ENCODE measurements at regions not wholly inside any gene's neighbourhood (a gene's known extent, or its start where the extent isn't known, plus 50 kb on each side); places are given as distances from the start of the nearest gene placed in this dataset.
"Not testable (repeated sequence)": the region's sequence is repeated elsewhere in the genome, so short reads cannot be mapped to it uniquely, and the experiment has no call there.

GRCh38 chr3:162568706-162569105 lies 1072.1 kb downstream of the OTOL1 start:
- H3K27ac ChIP-seq (ENCODE audit: low read length) = no peak overlapping the region
- H3K4me1 ChIP-seq (ENCODE audit: control insufficient read depth, low read depth, low read length) = no peaks in the 10 kb centered on the region

GRCh38 chr3:162569314-162569713 lies 1072.7 kb downstream of the OTOL1 start:
- Histone ChIP-seq H3K36me3 (ENCODE audit: control insufficient read depth, low read depth, low read length) (no peaks in the 10 kb centered on the region), H3K27ac (ENCODE audit: low read length) (no peak overlapping the region), H3K9me3 (ENCODE audit: control insufficient read depth, low read depth, low read length) (no peaks in the 10 kb centered on the region), H3K4me1 (ENCODE audit: control insufficient read depth, low read depth, low read length) (no peaks in the 10 kb centered on the region), H3K27me3 (ENCODE audit: control insufficient read depth, insufficient read depth, low read length) (no peaks in the 10 kb centered on the region), H3K4me3 (ENCODE audit: low read length) (no peak overlapping the region), H3K9ac (ENCODE audit: low read length) (no peak overlapping the region)

More at GRCh38 chr3:162568706-162569105, 1072.1 kb downstream of the OTOL1 start:
- no peaks in the 10 kb centered on the region for H3K9me3 ChIP-seq (ENCODE audit: control insufficient read depth, low read depth, low read length)
- no peak overlapping the region for H3K9ac ChIP-seq (ENCODE audit: low read length)
- H3K4me3 ChIP-seq (ENCODE audit: low read length) = no peak overlapping the region
- no peaks in the 10 kb centered on the region for H3K36me3 ChIP-seq (ENCODE audit: control insufficient read depth, low read depth, low read length)
- no peaks in the 10 kb centered on the region for H3K27me3 ChIP-seq (ENCODE audit: control insufficient read depth, insufficient read depth, low read length)

GRCh38 chr3:162584986-162585385 lies 1088.4 kb downstream of the OTOL1 start:
- Histone ChIP-seq H3K9ac (ENCODE audit: low read length) (no peak overlapping the region), H3K36me3 (ENCODE audit: control insufficient read depth, low read depth, low read length) (no peaks in the 10 kb centered on the region), H3K9me3 (ENCODE audit: control insufficient read depth, low read depth, low read length) (no peaks in the 10 kb centered on the region), H3K27me3 (ENCODE audit: control insufficient read depth, insufficient read depth, low read length) (no peaks in the 10 kb centered on the region), H3K4me3 (ENCODE audit: low read length) (no peak overlapping the region), H3K4me1 (ENCODE audit: control insufficient read depth, low read depth, low read length) (no peaks in the 10 kb centered on the region), H3K27ac (ENCODE audit: low read length) (no peak overlapping the region)

- H3K4me3 ChIP-seq (ENCODE audit: low read length) = no peak overlapping the region
- H3K9ac ChIP-seq (ENCODE audit: low read length) = no peak overlapping the region
- H3K9me3 ChIP-seq (ENCODE audit: control insufficient read depth, low read depth, low read length) = no peaks in the 10 kb centered on the region
- H3K4me1 ChIP-seq (ENCODE audit: control insufficient read depth, low read depth, low read length) = no peaks in the 10 kb centered on the region
- no peak overlapping the region for H3K27ac ChIP-seq (ENCODE audit: low read length)
- no peaks in the 10 kb centered on the region for H3K36me3 ChIP-seq (ENCODE audit: control insufficient read depth, low read depth, low read length)
- no peaks in the 10 kb centered on the region for H3K27me3 ChIP-seq (ENCODE audit: control insufficient read depth, insufficient read depth, low read length)
These were observed 1090.0 kb downstream of the OTOL1 start for GRCh38 chr3:162586591-162586990.

- Histone ChIP-seq H3K27ac (ENCODE audit: low read length) (no peak overlapping the region), H3K36me3 (ENCODE audit: control insufficient read depth, low read depth, low read length) (no peaks in the 10 kb centered on the region), H3K9ac (ENCODE audit: low read length) (no peak overlapping the region), H3K4me1 (ENCODE audit: control insufficient read depth, low read depth, low read length) (peaks cover 8% of the 10 kb centered on the region), H3K9me3 (ENCODE audit: control insufficient read depth, low read depth, low read length) (no peaks in the 10 kb centered on the region), H3K27me3 (ENCODE audit: control insufficient read depth, insufficient read depth, low read length) (no peaks in the 10 kb centered on the region), H3K4me3 (ENCODE audit: low read length) (no peak overlapping the region)
These were observed 1100.6 kb downstream of the OTOL1 start for GRCh38 chr3:162597226-162597625.

GRCh38 chr3:162598500-162598899 lies 1101.9 kb downstream of the OTOL1 start:
- not testable (repeated sequence) for H3K9me3 ChIP-seq (ENCODE audit: control insufficient read depth, low read depth, low read length); H3K4me3 ChIP-seq (ENCODE audit: low read length); H3K36me3 ChIP-seq (ENCODE audit: control insufficient read depth, low read depth, low read length); H3K27me3 ChIP-seq (ENCODE audit: control insufficient read depth, insufficient read depth, low read length); H3K27ac ChIP-seq (ENCODE audit: low read length); H3K4me1 ChIP-seq (ENCODE audit: control insufficient read depth, low read depth, low read length); H3K9ac ChIP-seq (ENCODE audit: low read length)

GRCh38 chr3:162599742-162600141 lies 1103.1 kb downstream of the OTOL1 start:
- H3K27me3 ChIP-seq (ENCODE audit: control insufficient read depth, insufficient read depth, low read length); H3K4me1 ChIP-seq (ENCODE audit: control insufficient read depth, low read depth, low read length); H3K9me3 ChIP-seq (ENCODE audit: control insufficient read depth, low read depth, low read length); H3K36me3 ChIP-seq (ENCODE audit: control insufficient read depth, low read depth, low read length); H3K27ac ChIP-seq (ENCODE audit: low read length); H3K4me3 ChIP-seq (ENCODE audit: low read length); H3K9ac ChIP-seq (ENCODE audit: low read length): not testable (repeated sequence)

- Histone ChIP-seq H3K9ac (ENCODE audit: low read length) (no peak overlapping the region), H3K4me1 (ENCODE audit: control insufficient read depth, low read depth, low read length) (peaks cover 8% of the 10 kb centered on the region), H3K9me3 (ENCODE audit: control insufficient read depth, low read depth, low read length) (peaks cover 6% of the 10 kb centered on the region), H3K27ac (ENCODE audit: low read length) (no peak overlapping the region), H3K36me3 (ENCODE audit: control insufficient read depth, low read depth, low read length) (no peaks in the 10 kb centered on the region), H3K4me3 (ENCODE audit: low read length) (no peak overlapping the region), H3K27me3 (ENCODE audit: control insufficient read depth, insufficient read depth, low read length) (no peaks in the 10 kb centered on the region)
These were observed 1104.6 kb downstream of the OTOL1 start for GRCh38 chr3:162601101-162601670.

- Histone ChIP-seq H3K9me3 (ENCODE audit: control insufficient read depth, low read depth, low read length) (peaks cover 10% of the 10 kb centered on the region), H3K4me1 (ENCODE audit: control insufficient read depth, low read depth, low read length) (peaks cover 2% of the 10 kb centered on the region), H3K27ac (ENCODE audit: low read length) (no peak overlapping the region)
These were observed 1106.0 kb downstream of the OTOL1 start for GRCh38 chr3:162602619-162603018.

GRCh38 chr3:162605651-162606204 lies 1109.1 kb downstream of the OTOL1 start:
- Histone ChIP-seq H3K9ac (ENCODE audit: low read length) (no peak overlapping the region), H3K36me3 (ENCODE audit: control insufficient read depth, low read depth, low read length) (no peaks in the 10 kb centered on the region), H3K27me3 (ENCODE audit: control insufficient read depth, insufficient read depth, low read length) (no peaks in the 10 kb centered on the region), H3K4me1 (ENCODE audit: control insufficient read depth, low read depth, low read length) (peaks cover 9% of the 10 kb centered on the region), H3K27ac (ENCODE audit: low read length) (no peak overlapping the region), H3K4me3 (ENCODE audit: low read length) (no peak overlapping the region), H3K9me3 (ENCODE audit: control insufficient read depth, low read depth, low read length) (peaks cover 10% of the 10 kb centered on the region)

More at GRCh38 chr3:162602619-162603018, 1106.0 kb downstream of the OTOL1 start:
- Histone ChIP-seq H3K27me3 (ENCODE audit: control insufficient read depth, insufficient read depth, low read length) (no peaks in the 10 kb centered on the region), H3K36me3 (ENCODE audit: control insufficient read depth, low read depth, low read length) (no peaks in the 10 kb centered on the region), H3K4me3 (ENCODE audit: low read length) (no peak overlapping the region), H3K9ac (ENCODE audit: low read length) (no peak overlapping the region)

GRCh38 chr3:162610261-162610660 lies 1113.7 kb downstream of the OTOL1 start:
- H3K36me3 ChIP-seq (ENCODE audit: control insufficient read depth, low read depth, low read length) = no peaks in the 10 kb centered on the region
- H3K9ac ChIP-seq (ENCODE audit: low read length) = no peak overlapping the region
- no peaks in the 10 kb centered on the region for H3K27me3 ChIP-seq (ENCODE audit: control insufficient read depth, insufficient read depth, low read length)
- H3K27ac ChIP-seq (ENCODE audit: low read length) = no peak overlapping the region
- H3K4me1 ChIP-seq (ENCODE audit: control insufficient read depth, low read depth, low read length) = peaks cover 10% of the 10 kb centered on the region
- no peak overlapping the region for H3K4me3 ChIP-seq (ENCODE audit: low read length)
- peaks cover 10% of the 10 kb centered on the region for H3K9me3 ChIP-seq (ENCODE audit: control insufficient read depth, low read depth, low read length)

- H3K27ac ChIP-seq (ENCODE audit: low read length) = no peak overlapping the region
- H3K36me3 ChIP-seq (ENCODE audit: control insufficient read depth, low read depth, low read length) = no peaks in the 10 kb centered on the region
- no peak overlapping the region for H3K4me3 ChIP-seq (ENCODE audit: low read length)
- H3K4me1 ChIP-seq (ENCODE audit: control insufficient read depth, low read depth, low read length) = peaks cover 10% of the 10 kb centered on the region
- no peak overlapping the region for H3K9ac ChIP-seq (ENCODE audit: low read length)
- H3K9me3 ChIP-seq (ENCODE audit: control insufficient read depth, low read depth, low read length) = no peaks in the 10 kb centered on the region
- no peaks in the 10 kb centered on the region for H3K27me3 ChIP-seq (ENCODE audit: control insufficient read depth, insufficient read depth, low read length)
These were observed 1116.4 kb downstream of the OTOL1 start for GRCh38 chr3:162612991-162613390.

All from iPS-18a (cell line).